OCI-LY3 (cell line): ENCODE measurements at regions not wholly inside any gene's neighbourhood (a gene's known extent, or its start where the extent isn't known, plus 50 kb on each side); places are given as distances from the start of the nearest gene placed in this dataset.

Experiments
- H2AFZ ChIP-seq: fragments of 200-600, 300-600 bp; shearing (Covaris generic); 2 replicates; pipeline ENCODE4 v1.6.0; 2014; ENCODE audit warnings: antibody characterized with exemption, low read depth, low read length
- H3K27ac ChIP-seq: fragments of 200-600, 300-600 bp; sonication (generic); 2 replicates; pipeline ENCODE4 v1.5.1; 2014; ENCODE audit warnings: mild to moderate bottlenecking, low read length, moderate library complexity, mixed read lengths
- H3K27me3 ChIP-seq: fragments of 200-600, 300-600 bp; sonication (generic); 2 replicates; pipeline ENCODE4 v1.6.1; 2014; ENCODE audit warnings: low read depth, low read length, mixed read lengths
- H3K36me3 ChIP-seq: fragments of 200-600, 300-600 bp; sonication (generic); replicated peaks from 2 replicates; pipeline ENCODE3; 2014; ENCODE audit warnings: low read depth, low read length, mixed read lengths
- H3K4me1 ChIP-seq: fragments of 300-600, 200-600 bp; sonication (generic); 2 replicates; pipeline ENCODE4 v1.6.1; 2014; ENCODE audit warnings: low read length, mixed read lengths
- H3K4me2 ChIP-seq: fragments of 200-600, 300-600 bp; sonication (generic); 2 replicates; pipeline ENCODE4 v1.6.1; 2014; ENCODE audit warnings: low read length, mixed read lengths
- H3K4me3 ChIP-seq: fragments of 300-600, 200-600 bp; sonication (generic); 2 replicates; pipeline ENCODE4 v1.5.1; 2014; ENCODE audit warnings: antibody characterized with exemption, mild to moderate bottlenecking, low read length, moderate library complexity
- H3K79me2 ChIP-seq: fragments of 300-600, 200-600 bp; shearing (Covaris generic); 2 replicates; pipeline ENCODE4 v1.6.1; 2014; ENCODE audit warnings: mild to moderate bottlenecking, low read length, mixed read lengths
- H3K9ac ChIP-seq: fragments of 300-600, 200-600 bp; shearing (Covaris generic); 2 replicates; pipeline ENCODE4 v1.6.0; 2014; ENCODE audit warnings: mild to moderate bottlenecking, low read length, moderate library complexity
- H3K9me3 ChIP-seq: fragments of 200-600, 300-600 bp; shearing (Covaris generic); 2 replicates; pipeline ENCODE4 v1.6.1; 2014; ENCODE audit warnings: low read length, mixed read lengths; ENCODE audit not compliant: insufficient read depth
- H4K20me1 ChIP-seq: fragments of 200-600, 300-600 bp; sonication (generic); 2 replicates; pipeline ENCODE4 v1.6.1; 2016; ENCODE audit warnings: low read length, mixed read lengths; ENCODE audit not compliant: insufficient read depth
- EZH2phosphoT487 ChIP-seq: fragments of 200-600 bp; shearing (Covaris generic); IDR thresholded peaks from 2 replicates; pipeline ENCODE4 v1.6.1; 2018; ENCODE audit warnings: antibody characterized with exemption, mixed run types, low read depth
- TF ChIP-seq, protein P1 (sequence below): fragments of 200-600, 300-600 bp; sonication (generic); IDR thresholded peaks from 2 replicates; pipeline ENCODE4 v1.5.1; 2014; ENCODE audit warnings: antibody characterized with exemption, low read length, low read depth

DNA sequence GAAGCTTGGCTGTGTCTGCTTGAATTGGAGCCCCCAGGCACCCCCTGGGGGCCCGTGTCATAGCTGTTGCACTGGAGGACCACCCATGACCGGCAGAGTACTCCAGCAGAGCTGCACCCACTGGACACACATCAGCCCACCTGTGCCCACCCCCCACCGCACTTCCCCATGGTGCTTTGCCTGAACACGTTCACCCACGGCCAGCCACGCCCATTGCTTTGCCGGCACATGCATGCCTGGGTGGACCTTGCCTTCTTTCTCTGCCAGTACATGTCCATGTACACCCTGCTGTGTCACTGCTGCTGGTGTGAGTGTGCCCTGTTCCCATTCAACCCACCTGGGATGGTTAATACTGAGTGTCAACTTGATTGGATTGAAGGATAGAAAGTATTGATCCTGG, 88.7 kb downstream of the SAMD9 start:
- Histone ChIP-seq H3K79me2 (no peaks in the 10 kb centered on the region), H3K27me3 (no peaks in the 10 kb centered on the region), H3K27ac (no peak overlapping the region), H3K9me3 (peaks cover 7% of the 10 kb centered on the region; the same call in 1 of the 2 replicates), H3K36me3 (no peaks in the 10 kb centered on the region), H3K4me1 (no peaks in the 10 kb centered on the region), H3K4me2 (no peak overlapping the region), H3K9ac (no peak overlapping the region), H3K4me3 (no peak overlapping the region), H4K20me1 (no peaks in the 10 kb centered on the region), H2AFZ (no peak overlapping the region)
- no peak for TF ChIP-seq EZH2phosphoT487
- TF ChIP-seq, protein P1, sequence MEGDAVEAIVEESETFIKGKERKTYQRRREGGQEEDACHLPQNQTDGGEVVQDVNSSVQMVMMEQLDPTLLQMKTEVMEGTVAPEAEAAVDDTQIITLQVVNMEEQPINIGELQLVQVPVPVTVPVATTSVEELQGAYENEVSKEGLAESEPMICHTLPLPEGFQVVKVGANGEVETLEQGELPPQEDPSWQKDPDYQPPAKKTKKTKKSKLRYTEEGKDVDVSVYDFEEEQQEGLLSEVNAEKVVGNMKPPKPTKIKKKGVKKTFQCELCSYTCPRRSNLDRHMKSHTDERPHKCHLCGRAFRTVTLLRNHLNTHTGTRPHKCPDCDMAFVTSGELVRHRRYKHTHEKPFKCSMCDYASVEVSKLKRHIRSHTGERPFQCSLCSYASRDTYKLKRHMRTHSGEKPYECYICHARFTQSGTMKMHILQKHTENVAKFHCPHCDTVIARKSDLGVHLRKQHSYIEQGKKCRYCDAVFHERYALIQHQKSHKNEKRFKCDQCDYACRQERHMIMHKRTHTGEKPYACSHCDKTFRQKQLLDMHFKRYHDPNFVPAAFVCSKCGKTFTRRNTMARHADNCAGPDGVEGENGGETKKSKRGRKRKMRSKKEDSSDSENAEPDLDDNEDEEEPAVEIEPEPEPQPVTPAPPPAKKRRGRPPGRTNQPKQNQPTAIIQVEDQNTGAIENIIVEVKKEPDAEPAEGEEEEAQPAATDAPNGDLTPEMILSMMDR: no peak

DNA sequence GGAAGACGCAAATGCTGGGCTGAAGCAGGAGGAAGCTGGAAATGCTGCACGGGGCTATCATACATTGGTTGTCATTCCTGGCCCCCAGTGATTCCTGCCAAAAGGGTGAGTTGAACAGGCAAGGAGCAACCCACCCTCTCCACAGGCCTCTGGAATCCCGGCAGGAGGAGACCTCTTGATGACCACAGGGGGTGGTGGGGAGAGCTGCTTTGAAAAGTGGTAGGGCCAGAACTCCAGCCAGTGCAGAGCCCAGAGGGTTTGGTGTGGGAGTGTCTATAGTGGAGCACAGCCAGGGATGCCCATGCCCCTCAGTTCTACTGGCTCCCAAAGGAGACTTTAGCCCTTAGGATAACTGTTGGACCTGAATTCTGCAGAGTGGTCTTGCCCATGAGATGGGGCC, 89.2 kb downstream of the SAMD9 start:
- H3K27me3 ChIP-seq: no peaks in the 10 kb centered on the region
- peaks cover 7% of the 10 kb centered on the region; the same call in 1 of the 2 replicates for H3K9me3 ChIP-seq
- no peaks in the 10 kb centered on the region for H3K79me2 ChIP-seq
- H2AFZ ChIP-seq: no peak overlapping the region
- no peaks in the 10 kb centered on the region for H3K36me3 ChIP-seq
- no peak overlapping the region for H3K9ac ChIP-seq
- H3K4me1 ChIP-seq: no peaks in the 10 kb centered on the region
- no peaks in the 10 kb centered on the region for H4K20me1 ChIP-seq
- no peak for TF ChIP-seq EZH2phosphoT487
- TF ChIP-seq, protein P1: no peak
- H3K27ac ChIP-seq: no peak overlapping the region
- no peak overlapping the region for H3K4me2 ChIP-seq
- H3K4me3 ChIP-seq: no peak overlapping the region

DNA sequence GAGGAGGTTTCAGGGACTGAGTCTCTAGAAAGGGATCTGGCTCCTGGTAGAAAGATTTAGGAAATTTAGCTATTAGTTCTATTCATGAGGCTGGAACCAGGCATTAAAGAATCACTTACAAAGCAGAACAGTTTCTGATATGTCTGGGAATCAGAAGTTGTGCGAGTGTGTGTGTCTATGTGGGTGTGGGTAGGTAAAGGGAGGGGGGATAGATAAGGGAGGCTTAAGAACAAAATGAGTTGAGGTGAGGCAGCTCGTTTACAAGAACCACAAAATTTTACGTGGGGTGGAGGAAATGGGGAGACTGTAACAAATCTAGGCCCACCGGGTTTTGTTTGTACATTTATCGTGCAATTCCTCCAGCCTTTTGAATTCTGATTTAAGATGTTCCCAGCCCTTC, 90.7 kb downstream of the SAMD9 start:
- Histone ChIP-seq H3K4me2 (no peak overlapping the region), H3K79me2 (no peaks in the 10 kb centered on the region), H4K20me1 (no peaks in the 10 kb centered on the region), H2AFZ (no peak overlapping the region), H3K4me1 (no peaks in the 10 kb centered on the region), H3K9me3 (peaks cover 4% of the 10 kb centered on the region; the same call in 1 of the 2 replicates), H3K27me3 (no peaks in the 10 kb centered on the region), H3K27ac (no peak overlapping the region), H3K36me3 (no peaks in the 10 kb centered on the region), H3K9ac (no peak overlapping the region), H3K4me3 (no peak overlapping the region)
- TF ChIP-seq, protein P1: no peak
- TF ChIP-seq EZH2phosphoT487: no peak

DNA sequence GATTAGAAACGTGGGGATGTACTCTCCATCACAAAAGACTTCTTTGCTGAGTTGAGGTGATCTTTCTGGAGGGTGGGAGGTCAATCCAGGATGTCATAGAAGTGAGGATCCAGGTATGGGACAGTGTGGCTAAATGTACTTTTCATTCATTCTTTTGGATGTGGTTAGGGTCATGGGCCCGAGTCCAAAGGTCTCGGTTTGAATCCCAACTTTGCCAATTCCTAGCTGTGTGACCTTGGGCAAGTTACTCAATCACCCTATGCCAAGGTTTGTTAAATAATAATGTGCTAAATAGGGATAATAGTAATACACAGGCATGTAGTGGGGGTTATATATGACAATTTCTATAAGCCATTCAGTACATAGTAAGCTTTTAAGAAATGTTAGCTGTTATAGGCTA, 91.4 kb downstream of the SAMD9 start:
- no peak overlapping the region for H2AFZ ChIP-seq
- no peak overlapping the region for H3K4me2 ChIP-seq
- H3K27ac ChIP-seq: no peak overlapping the region
- no peak overlapping the region for H3K9ac ChIP-seq
- no peak overlapping the region for H3K4me3 ChIP-seq
- H3K79me2 ChIP-seq: no peaks in the 10 kb centered on the region
- no peaks in the 10 kb centered on the region for H4K20me1 ChIP-seq
- no peaks in the 10 kb centered on the region for H3K36me3 ChIP-seq
- H3K9me3 ChIP-seq: no peaks in the 10 kb centered on the region
- H3K27me3 ChIP-seq: no peaks in the 10 kb centered on the region
- TF ChIP-seq, protein P1: no peak
- no peak for TF ChIP-seq EZH2phosphoT487
- H3K4me1 ChIP-seq: no peaks in the 10 kb centered on the region
